ENCODE measurements at regions not wholly inside any gene's neighbourhood (a gene's known extent, or its start where the extent isn't known, plus 50 kb on each side); places are given as distances from the start of the nearest gene placed in this dataset.
A peak's percentile ranks its signal among the peaks of the same experiment; 100 is the strongest.

- H2BK12ac ChIP-seq (ENCODE audit: insufficient read length, low read depth, low read length), result no peak overlapping the region
- DNase-seq, result no peak
- no peak overlapping the region for H2AK5ac ChIP-seq (ENCODE audit: insufficient read length, low read length)
- peaks cover 4% of the 10 kb centered on the region for H3K4me1 ChIP-seq (ENCODE audit: insufficient read depth, low read length)
- no peak overlapping the region for H3K4ac ChIP-seq (ENCODE audit: low read depth, low read length)
- no peak overlapping the region for H4K8ac ChIP-seq (replicated peaks; ENCODE audit: insufficient read length, low read depth, low read length)
- no peak overlapping the region for H3K4me2 ChIP-seq (ENCODE audit: insufficient read depth, insufficient read length, low read length)
- Mint-ChIP-seq H3K36me3 (ENCODE audit: insufficient read depth in 1 of 3, low read depth in 3 of 3) (peaks cover 0 to 9% (median 6%) of the 10 kb centered on the region in 3 experiments; a peak in 3 of 7 replicates), H3K27ac (no peak overlapping the region), H3K4me3 (no peak overlapping the region; a peak in 1 of 5 replicates), H3K4me1 (peaks cover 0 to 5% of the 10 kb centered on the region in 2 experiments; a peak in 2 of 4 replicates), H3K9me3 (peaks cover 7 to 14% of the 10 kb centered on the region in 2 experiments; a peak in 4 of 5 replicates), H3K27me3 (ENCODE audit: low read depth) (no peaks in the 10 kb centered on the region)
- no peaks in the 10 kb centered on the region for H3K79me1 ChIP-seq (ENCODE audit: insufficient read depth, low read depth, low read length, poor library complexity, severe bottlenecking)
- no peak overlapping the region for H2BK120ac ChIP-seq (ENCODE audit: low read depth, low read length, poor library complexity, severe bottlenecking)
- H3K23me2 ChIP-seq (ENCODE audit: insufficient read length, low read depth, low read length, poor library complexity, severe bottlenecking), result no peaks in the 10 kb centered on the region
- no peak overlapping the region for H3K9ac ChIP-seq (ENCODE audit: extremely low read depth, insufficient read length, low read length)
- H3K23ac ChIP-seq (ENCODE audit: insufficient read length, low read depth, low read length), result no peak overlapping the region
- no CpG with 5 or more reads among the region's 8 CpGs for WGBS (ENCODE audit: extremely low coverage, insufficient read length, low lambda C conversion rate)
- H3K27ac ChIP-seq (ENCODE audit: insufficient read length, low read depth, low read length), result no peak overlapping the region
- peak overlapping the region; percentile 13 for H3K18ac ChIP-seq (ENCODE audit: insufficient read length, low read depth, low read length)
- H2BK15ac ChIP-seq (ENCODE audit: low read depth, low read length), result no peak overlapping the region
- H3K9me3 ChIP-seq (ENCODE audit: control insufficient read depth, low read depth, low read length), result no peaks in the 10 kb centered on the region
- TF ChIP-seq, protein P1, sequence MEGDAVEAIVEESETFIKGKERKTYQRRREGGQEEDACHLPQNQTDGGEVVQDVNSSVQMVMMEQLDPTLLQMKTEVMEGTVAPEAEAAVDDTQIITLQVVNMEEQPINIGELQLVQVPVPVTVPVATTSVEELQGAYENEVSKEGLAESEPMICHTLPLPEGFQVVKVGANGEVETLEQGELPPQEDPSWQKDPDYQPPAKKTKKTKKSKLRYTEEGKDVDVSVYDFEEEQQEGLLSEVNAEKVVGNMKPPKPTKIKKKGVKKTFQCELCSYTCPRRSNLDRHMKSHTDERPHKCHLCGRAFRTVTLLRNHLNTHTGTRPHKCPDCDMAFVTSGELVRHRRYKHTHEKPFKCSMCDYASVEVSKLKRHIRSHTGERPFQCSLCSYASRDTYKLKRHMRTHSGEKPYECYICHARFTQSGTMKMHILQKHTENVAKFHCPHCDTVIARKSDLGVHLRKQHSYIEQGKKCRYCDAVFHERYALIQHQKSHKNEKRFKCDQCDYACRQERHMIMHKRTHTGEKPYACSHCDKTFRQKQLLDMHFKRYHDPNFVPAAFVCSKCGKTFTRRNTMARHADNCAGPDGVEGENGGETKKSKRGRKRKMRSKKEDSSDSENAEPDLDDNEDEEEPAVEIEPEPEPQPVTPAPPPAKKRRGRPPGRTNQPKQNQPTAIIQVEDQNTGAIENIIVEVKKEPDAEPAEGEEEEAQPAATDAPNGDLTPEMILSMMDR (conservative IDR thresholded peaks at IDR 0.05), result no peak
- peak overlapping the region; percentile 75 for H2AFZ ChIP-seq (ENCODE audit: low read length)
- no peak overlapping the region for H3T11ph ChIP-seq (ENCODE audit: low read length)
- H2BK20ac ChIP-seq (ENCODE audit: low read depth, low read length, poor library complexity, severe bottlenecking), result no peak overlapping the region
- no peak overlapping the region for H4K5ac ChIP-seq (ENCODE audit: insufficient read length, low read depth, low read length)
- no peaks in the 10 kb centered on the region for H3K79me2 ChIP-seq (ENCODE audit: insufficient read depth, low read length)
- no peak overlapping the region for H4K91ac ChIP-seq (ENCODE audit: insufficient read length, low read depth, low read length)
- H3K14ac ChIP-seq (ENCODE audit: insufficient read depth, low read length), result no peak overlapping the region
- H2BK5ac ChIP-seq (ENCODE audit: insufficient read length, low read length), result no peak overlapping the region
- no peak overlapping the region for H3K56ac ChIP-seq (ENCODE audit: insufficient read length, low read depth, low read length)
- no peaks in the 10 kb centered on the region for H4K20me1 ChIP-seq (ENCODE audit: control insufficient read depth, insufficient read depth, insufficient read length)
- no peaks in the 10 kb centered on the region for H3K27me3 ChIP-seq (ENCODE audit: insufficient read depth, low read length)
Observed at GRCh38 chr4:152258804-152259708, 276.8 kb downstream of the FBXW7 start.
